PFSK-1 (cell line): ENCODE measurements at regions not wholly inside any gene's neighbourhood (a gene's known extent, or its start where the extent isn't known, plus 50 kb on each side); places are given as distances from the start of the nearest gene placed in this dataset.

Experiments used
- FOXP2 ChIP-seq: optimal IDR thresholded peaks from 2 replicates; pipeline ENCODE3; 2011; ENCODE audit warnings: borderline replicate concordance, control low read depth, inconsistent platforms; ENCODE audit not compliant: insufficient read depth; ENCODE audit errors: extremely low read length, extremely low read depth
- POLR2AphosphoS5 ChIP-seq: IDR thresholded peaks from 2 replicates; pipeline ENCODE4 v1.6.1; 2012; ENCODE audit warnings: low read depth, mild to moderate bottlenecking, control low read depth, low read length, moderate library complexity
- REST ChIP-seq, 2 experiments: IDR thresholded peaks; 2 replicates each; pipeline versions ENCODE4 v1.6.1 to v1.8.0; 2011 to 2012; ENCODE audit warnings: low read depth in 2 of 2, low read length in 2 of 2, control low read depth in 1 of 2, inconsistent platforms in 1 of 2, mild to moderate bottlenecking in 1 of 2, moderate library complexity in 1 of 2; ENCODE audit not compliant: insufficient read depth in 1 of 2
- SIN3A ChIP-seq: IDR thresholded peaks from 2 replicates; pipeline ENCODE4 v1.6.1; 2012; ENCODE audit warnings: mild to moderate bottlenecking, low read length, moderate library complexity, borderline replicate concordance; ENCODE audit not compliant: insufficient read depth
- TAF1 ChIP-seq: IDR thresholded peaks from 2 replicates; pipeline ENCODE4 v1.6.1; 2012; ENCODE audit warnings: low read length, control low read depth, borderline replicate concordance; ENCODE audit not compliant: insufficient read depth

GRCh38 chr6:16978686-16979085, 123.2 kb upstream of the STMND1 start:
- TF ChIP-seq TAF1 (no peak), REST (IDR thresholded peaks at IDR 0.05; ENCODE audit: insufficient read depth in 1 of 2, low read depth in 2 of 2, low read length in 2 of 2) (no peak), POLR2AphosphoS5 (no peak)

GRCh38 chr6:16976385-16977183, 125.3 kb upstream of the STMND1 start:
- TF ChIP-seq FOXP2 (no peak), REST (IDR thresholded peaks at IDR 0.05; ENCODE audit: insufficient read depth in 1 of 2, low read depth in 2 of 2, low read length in 2 of 2) (no peak), SIN3A (no peak), TAF1 (no peak), POLR2AphosphoS5 (no peak)

GRCh38 chr6:16974704-16975359, 127.0 kb upstream of the STMND1 start:
- TF ChIP-seq TAF1 = no peak
- no peak for TF ChIP-seq REST (IDR thresholded peaks at IDR 0.05; ENCODE audit: insufficient read depth in 1 of 2, low read depth in 2 of 2, low read length in 2 of 2)

- TF ChIP-seq TAF1 = no peak
- TF ChIP-seq SIN3A = no peak
- TF ChIP-seq POLR2AphosphoS5 = no peak
- no peak for TF ChIP-seq REST (IDR thresholded peaks at IDR 0.05; ENCODE audit: insufficient read depth in 1 of 2, low read depth in 2 of 2, low read length in 2 of 2)
- TF ChIP-seq FOXP2 = no peak
Observed at GRCh38 chr6:16974387-16974673, 127.5 kb upstream of the STMND1 start.
